Putamen (tissue), 1 donor: ENCODE measurements at regions not wholly inside any gene's neighbourhood (a gene's known extent, or its start where the extent isn't known, plus 50 kb on each side); places are given as distances from the start of the nearest gene placed in this dataset.

Experiments used
- DNase-seq: peaks from one replicate; pipeline ENCODE4 v3.0.0-alpha.2; 2016; ENCODE audit warnings: low spot score

DNA sequence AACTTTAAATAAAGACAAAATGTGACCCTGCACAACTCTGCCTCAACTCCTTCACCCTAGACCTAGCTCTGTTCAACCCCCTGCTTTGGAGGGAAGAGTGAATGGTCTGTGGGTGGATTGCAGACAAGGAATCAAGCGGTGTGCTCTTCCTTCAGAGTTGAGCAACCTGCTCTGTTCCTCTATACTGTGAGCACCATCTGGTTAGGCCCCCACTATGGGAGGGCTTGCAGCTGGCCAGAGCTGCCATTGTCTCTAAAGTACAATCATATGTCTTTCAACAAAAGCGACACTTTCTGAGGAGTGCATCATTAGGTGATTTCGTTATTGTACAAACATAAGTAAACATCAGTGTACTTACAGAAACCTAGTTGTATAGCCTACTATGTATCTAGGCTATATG, 406.1 kb upstream of the MARCKS start:
- no peak for DNase-seq

DNA sequence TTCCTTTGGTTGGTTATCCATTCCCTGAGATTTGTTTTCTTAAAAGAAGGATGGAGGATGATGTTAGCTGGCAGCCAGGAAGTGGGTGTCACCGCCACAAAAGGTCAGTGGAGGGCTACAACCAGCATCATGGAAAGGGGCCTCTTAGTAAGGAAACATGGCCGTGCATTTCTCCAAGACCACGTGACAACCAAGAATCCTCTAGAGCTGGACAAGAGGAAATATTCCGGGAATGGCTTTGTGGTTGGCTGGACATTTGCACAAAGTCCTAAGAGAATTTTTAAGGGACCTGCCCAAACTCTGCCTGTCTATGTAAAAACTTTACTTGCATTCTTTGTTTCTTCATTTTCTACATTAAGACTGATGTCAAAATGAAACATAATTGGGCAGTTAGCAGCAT, 399.9 kb upstream of the MARCKS start:
- DNase-seq = no peak

DNA sequence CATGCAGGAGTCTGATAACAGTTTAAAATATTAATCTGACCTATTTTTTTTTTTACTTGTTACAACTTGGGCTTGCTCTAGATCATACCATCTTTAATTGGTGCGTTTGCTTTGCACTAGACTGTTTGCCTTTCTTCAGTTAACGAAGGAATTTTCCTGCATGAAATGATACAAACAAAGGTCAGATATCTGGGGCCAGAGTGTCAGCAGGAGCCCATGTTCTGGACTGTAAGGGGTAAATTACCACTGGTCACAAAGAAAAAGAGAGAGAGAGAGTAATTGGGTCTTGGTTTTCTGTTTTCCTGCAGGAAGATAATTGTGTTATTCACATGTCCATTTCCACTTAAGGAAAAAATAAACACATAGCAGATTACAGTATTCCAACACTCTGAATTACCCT, 399.4 kb upstream of the MARCKS start:
- DNase-seq = no peak

DNA sequence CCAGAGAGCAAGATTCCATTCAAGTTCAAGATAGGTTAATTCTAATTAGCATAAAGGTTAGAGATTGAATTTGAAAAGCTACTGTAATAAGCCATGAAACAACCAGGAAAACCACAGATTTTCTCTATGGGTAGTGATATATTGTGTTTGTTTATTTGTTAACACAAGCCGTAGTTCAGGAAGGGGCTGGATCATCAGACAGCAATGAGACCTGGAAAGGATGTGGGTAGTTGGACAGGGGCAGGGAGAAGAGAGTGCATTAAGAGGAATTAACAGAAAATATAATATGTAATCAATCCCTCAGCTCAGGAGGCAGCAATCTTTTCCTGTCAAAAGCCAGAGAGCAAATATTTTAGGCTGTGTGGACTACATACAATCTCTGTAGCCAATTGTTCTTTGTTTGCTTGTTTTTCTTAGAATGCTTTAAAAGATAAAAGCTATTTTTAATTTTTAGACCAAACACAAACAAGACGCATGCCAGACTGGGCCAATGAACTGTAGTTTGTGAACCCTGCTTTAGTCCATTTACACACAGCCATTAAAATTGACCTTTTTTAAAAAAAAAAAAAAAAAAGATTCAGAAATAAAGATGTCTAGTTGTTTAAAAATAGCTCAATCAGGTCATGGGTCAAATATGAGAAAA, 398.7 kb upstream of the MARCKS start:
- no peak for DNase-seq

DNA sequence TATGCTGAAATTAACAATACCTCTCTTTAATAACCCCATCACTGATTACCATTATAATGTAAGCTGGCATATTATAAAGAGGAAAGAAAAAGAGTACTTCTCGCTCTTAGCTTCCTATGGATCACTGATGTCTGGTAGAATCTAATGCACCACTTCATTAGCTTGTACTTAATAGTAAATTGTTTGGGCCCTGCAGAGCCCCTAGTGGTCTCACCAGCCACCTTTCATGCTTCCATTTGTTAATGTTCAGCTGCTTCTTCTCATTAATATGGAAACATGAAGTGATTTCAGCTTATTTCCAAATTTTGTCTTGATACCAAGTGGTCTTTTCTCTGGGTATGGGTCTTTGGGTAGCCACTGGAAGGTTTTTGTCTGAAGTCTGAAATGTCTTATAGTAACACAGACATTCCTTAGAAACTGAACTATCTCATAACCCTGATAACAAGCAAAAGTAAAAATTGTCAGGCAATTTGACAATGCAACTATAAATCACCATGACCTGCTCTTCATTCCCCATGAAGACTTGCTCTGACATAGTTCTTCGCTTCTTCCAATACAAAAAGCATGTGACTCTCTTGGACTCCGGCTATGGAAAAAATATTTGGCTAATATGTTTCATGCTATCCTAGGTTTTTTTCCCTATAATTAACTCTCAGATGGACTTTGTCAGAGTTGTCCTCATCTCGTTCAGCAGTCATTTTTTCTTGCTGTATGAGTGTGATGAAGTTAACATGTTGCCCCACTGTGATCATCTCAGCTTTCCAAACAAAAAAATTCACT, 395.8 kb upstream of the MARCKS start:
- DNase-seq = no peak

DNA sequence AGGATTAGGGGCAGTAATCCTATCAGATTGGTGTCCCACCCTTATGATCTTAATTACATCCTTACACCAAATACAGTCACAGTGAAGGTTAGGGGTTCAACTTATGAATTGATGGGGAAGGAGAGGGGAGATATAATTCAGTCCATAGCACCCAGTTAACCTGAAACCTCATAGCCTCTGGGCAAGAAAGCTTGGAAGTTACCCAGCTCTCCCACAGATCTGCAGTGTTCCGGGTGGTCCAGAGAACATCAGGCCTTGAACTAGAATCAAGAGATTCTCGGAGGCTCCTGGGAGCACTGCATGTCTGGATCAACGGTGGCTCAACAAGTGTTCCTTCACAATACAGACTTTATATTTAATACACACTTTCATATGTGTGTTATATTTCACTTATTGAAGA, 392.6 kb upstream of the MARCKS start:
- no peak for DNase-seq

DNA sequence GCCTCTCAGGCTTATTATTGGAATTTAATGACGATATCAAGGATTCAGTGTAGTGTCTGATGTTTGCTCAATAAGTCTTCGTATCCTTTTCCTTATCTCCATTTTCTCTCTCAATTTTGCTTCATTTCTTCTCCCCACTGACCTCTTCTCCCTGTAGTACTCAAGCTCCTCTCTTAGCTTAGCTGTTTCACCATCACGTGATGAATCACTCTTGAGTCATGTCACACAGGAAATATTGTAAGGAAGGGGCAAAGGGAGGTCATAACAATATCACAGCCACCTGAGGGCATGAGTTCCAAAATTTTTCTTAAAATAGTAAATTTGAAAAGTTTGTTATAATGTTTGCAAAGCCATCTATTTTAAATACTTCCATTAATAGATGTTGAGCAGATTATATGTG, 392.2 kb upstream of the MARCKS start:
- DNase-seq = no peak

DNA sequence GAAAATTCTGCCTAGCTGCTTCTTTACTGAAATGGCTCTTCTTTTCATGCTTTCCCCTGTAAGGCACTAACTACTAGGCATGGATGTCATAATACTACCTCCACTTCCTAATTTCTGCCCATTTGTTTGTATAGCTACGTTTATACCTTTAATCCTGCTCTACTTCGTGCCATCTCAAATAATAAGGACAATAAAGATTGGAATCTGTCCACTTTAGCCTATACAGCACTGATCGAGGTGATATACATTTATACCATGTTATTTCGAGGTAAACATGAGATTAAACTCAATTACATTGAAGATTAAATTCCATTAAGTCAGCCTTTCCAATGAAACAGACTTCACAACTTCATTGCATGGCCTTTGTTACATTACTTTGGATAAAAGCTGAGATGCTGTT, 390.6 kb upstream of the MARCKS start:
- no peak for DNase-seq

DNA sequence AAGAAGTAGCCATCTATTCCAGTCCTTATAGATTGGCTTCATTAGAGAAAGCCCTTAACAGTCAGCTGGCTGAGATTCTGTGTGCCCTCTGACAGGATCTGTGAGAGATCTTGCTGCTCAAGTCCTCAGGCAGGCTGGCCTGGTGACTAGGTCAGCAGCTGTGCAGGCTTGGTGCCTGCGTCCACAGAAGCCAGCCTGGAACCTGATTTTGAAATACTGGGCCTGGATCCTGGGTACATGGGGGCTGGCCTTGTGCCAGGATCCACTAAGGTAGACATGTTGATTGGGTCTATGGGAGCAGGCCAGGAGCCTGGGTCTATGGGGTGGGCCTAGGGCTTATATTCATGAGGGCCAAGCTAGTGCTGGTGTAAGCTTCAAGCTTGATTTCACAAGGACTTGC, 381.8 kb upstream of the MARCKS start:
- no peak for DNase-seq

DNA sequence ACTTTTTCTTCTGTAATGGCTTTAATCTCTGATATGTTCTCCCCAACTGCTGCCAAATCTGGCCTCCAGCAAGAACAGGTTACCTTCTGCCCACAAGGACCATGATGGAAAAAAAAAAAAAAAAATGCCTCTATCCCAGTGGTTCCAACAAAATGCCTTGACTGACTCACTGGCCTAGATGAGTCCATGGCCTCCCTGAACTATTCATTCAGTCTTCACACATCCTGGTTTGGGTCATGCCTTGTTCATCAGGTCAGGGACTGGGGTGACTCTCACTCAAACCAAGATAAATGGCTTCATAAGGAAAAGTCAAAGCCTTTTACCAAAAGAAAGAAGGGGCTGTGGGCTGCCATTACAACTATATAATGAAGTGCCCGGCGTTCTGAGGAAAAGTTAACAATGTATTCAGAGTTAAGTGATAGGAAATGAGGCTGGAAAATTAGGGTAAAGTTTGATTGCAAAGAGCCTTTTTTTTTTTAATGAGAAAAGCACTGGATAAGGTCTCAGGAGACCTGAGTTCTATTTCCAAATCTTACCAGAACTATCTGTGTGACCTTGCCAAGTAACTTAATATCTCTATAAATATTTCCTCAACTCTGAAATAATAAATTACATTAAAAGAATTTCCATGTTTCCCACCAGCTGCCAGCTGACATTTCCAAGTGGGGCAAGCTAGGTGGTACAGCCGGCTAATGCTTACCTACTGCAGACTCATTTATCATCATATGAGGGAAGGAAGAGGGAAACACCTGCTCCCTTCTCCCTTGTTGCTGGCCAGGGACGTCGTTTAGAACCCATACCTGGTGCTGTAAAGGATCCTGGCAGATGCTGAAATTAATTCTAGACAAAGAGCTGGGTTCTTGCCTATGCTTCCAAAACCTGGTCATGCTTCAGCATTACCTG, 380.0 kb upstream of the MARCKS start:
- DNase-seq = no peak

DNA sequence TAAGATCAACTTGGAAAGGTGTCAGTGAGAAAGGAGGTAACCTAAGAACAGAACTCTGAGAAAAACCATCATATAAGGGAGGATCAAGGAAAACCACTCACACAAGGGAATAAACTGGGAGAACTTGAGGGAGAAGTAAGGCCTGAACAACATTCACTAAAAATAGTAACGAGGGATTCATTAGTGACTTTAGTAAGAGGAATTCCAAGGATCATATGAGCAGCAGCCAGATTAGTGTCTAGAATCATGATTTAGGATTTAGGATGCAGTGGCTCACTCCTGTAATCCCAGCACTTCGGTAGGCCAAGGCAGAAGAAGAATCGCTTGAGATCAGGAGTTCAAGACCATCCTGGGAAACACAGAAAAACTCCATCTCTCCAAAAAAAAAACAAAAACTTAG, 376.5 kb upstream of the MARCKS start:
- no peak for DNase-seq

DNA sequence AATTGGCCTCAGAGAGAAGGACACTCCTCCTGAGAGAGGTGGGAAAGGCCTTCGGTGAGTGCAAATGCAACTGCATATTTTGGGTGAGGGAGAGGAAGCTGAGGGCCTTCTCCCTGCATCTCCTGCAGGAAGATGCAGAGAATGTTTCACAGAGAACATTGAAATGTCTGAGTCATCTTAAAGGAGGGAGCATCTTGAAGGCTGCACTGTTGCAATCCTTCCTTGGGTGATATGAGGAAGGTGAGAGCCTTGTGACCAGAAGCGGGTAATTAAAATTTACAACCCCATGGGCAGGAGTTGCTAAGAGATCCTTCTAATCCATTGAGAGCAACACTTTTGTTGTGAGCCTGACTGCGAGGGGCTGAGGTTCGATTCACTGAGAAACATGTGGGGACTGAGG, 375.7 kb upstream of the MARCKS start:
- no peak for DNase-seq

DNA sequence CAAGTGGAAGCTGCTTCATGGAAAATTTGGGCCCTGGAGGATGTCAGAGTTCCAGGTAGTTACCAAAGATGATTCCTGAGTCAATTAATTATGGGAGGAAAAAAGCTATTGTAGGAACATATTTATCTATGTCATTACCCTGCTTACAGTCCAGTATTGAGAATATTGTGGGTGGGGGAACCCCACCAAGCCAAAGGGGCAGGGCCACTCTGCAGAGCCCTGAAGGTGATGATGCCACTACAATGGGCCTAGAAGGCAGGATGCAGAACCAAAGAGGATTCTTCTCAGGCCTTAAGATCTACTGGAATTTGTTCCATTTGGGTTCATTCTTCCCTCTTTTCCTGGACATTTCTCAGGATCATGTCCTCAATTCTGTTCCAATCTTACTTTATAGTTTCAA, 375.2 kb upstream of the MARCKS start:
- DNase-seq = no peak

DNA sequence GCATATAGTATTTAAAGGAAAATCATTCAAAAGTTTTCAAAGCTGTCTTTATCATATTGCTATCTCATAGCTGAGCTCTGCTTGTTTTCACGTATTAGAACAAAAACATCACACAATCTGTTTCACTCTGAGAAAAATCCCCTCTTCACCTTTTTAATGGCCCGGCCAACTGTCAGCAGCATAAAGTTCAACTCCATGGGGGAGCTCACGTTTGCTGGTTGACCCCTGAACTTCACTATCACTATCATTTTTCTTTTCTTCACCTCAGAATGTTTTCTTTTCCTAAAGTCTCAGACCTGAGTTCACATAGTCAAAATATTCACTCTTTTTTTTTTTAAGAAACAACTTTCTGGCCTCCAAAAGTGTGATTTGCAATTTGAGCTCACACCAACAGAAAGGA, 374.4 kb upstream of the MARCKS start:
- DNase-seq = no peak

DNA sequence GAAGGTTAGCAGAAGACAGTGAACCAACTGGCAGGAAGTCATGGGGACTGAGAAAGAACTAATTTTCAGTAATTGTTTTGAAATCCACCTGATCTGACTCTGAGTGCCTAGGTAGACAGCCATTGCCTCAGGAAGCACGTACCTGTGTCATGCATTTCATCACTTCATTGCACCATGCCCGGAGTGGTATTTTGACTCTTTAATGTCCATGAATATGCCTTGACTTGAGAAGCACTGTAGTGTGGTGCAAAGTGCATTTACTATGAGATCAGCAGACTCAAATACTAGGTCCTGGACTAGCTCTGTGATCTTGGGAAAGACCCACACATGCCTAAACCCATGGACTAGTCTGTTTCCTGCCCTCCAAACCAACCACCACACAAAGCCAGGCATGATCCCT, 370.9 kb upstream of the MARCKS start:
- no peak for DNase-seq

DNA sequence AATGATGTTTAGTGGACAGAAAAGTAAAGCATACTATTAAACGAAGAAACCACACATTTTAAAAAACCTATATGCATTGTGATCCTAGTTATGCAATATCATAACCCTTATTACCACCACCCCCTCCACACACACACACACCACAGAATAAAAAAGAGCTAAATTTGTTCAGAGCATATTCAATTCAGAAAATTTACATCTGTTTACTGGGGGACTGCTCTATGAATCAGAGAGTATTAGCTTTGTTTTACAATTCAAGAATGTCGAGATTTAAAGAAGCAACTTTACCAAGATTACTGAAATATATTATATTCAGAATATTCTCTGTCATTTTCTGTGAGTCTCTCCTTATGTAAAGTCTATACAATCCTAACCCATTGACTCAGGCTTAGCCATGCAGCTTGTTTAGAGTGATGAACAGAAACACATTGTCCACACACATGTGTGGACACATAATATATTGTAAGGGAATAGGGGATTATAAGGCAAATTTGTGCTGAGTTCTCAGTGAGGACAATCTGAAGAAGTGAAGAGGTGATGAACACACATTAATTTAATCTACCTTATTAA, 369.6 kb upstream of the MARCKS start:
- DNase-seq = no peak

DNA sequence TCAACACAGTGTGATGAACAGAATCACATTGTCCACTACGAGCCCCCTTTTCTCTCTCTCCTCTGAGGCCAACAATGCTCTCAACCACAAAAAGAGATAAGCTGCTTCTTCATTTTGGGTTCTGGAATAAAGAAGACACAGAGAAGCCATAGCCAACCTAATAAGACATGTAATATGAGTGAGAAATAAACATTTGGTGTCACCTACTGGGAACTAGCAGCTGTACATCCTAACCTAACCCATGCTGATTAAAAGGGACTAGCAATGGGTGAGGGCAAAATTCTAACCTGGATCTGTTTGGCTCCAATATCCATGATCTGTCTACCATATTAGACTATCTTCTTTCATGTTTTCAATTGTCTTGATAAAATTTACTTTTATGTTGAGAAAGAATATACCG, 369.1 kb upstream of the MARCKS start:
- DNase-seq = no peak

DNA sequence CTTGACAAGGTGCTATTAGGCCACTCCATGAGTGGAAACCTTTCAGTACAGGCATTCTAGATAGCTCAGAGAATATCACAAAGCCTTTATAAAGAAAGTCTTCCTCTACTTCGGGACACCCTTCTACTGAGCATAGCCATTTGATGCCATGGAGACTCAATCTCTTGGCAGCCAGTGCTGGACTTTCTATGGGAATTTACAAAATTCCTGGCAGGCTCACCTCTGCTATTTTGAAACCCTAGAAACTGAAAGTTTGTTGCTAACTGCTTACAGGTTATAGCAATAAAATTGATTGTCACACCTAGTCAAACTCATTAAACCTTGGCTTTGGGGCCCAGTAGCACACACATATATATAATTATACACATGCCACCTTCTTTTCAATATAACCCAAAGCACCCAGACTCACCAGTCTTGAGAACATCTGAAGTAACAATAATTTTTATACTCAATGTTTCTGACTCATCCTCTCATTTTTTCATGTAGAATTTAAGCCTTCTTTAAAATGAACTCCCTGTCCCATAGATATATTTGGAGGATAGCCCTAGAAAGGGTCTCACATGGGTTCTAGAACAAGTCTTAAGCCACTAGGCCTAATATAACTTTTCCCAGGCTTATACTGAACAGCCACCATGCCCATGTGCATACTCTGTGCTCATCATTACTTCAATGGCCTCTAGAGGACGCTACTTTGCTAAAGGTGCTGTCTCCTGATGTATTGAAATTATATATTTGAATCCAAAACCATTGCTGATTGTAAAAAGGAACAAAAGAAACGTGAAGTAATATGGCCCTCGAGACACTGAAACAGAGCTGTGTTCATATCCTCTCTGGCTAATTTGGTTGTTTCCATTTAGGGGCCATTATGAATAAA, 368.1 kb upstream of the MARCKS start:
- no peak for DNase-seq

DNA sequence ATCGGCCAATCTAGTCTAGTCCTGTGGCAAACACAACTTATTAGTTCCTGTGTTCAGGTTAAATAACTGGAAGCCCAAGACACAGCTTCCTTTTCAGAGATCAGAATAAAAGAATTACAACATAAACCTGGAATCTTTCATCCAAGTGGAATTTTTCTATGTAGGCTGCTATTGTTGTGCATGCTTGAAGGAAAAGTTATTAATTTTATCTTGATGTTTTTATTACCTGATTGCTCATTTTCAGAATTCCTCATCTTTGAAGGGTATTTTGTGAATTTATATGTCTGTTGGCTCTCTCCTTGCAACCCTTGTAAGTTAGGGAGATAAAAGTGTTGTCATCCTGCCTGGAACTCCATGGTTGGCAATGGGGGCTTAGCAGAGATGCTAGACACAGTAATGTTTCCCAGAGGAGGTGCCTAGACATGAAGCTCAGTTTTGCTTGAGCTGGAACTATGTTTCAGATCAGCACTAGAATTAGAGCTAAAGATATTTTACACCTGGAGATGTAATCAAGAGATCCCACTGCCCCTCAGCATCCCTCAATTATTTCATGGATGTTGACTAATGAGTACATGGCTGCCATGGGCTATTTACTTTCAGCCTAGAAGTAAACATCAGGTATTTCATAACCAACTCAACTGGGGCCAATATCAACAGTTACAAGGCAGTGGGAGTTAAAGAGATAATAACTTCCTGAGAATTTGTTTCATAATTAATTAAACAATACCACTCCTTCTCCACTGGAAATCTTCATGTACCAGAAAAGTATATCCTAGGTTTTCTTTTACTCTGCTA, 367.0 kb upstream of the MARCKS start:
- no peak for DNase-seq

DNA sequence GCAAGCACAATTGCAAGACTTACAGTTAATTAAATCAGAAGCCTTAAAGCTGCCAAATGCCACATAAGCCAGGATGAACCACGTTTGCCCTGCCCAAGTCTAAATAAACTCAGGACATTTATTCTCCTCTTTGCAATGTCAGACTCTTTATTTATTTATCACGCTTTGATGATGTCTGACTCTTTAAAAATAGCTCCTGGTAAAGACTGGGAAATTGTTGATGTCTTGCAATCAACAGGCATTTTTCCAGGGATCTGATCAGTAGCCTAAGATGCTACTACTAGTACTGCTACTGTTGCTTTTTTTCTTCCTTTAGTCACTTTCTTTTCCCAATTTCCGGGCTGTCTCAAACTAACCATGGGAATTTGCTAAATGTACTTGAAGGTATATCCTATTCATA, 365.8 kb upstream of the MARCKS start:
- DNase-seq = no peak

DNA sequence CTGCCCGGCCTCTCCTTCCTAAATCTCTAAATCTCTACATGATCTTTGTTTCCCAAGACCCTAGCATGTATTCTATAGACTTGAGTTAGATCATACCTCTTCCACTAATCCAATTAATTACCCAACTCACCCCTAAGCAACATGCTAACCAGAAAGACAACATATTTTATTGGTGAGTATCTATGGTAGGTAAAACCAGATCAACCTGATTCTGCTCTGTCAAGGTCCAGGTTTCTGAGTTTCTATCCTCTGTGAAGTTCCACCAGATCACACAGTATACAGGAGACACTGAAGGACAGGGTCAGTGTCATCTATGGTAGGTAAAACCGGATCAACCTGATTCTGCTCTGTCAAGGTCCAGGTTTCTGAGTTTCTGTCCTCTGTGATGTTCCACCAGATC, 363.2 kb upstream of the MARCKS start:
- no peak for DNase-seq
